ENCODE measurements at regions not wholly inside any gene's neighbourhood (a gene's known extent, or its start where the extent isn't known, plus 50 kb on each side); places are given as distances from the start of the nearest gene placed in this dataset.

DNA sequence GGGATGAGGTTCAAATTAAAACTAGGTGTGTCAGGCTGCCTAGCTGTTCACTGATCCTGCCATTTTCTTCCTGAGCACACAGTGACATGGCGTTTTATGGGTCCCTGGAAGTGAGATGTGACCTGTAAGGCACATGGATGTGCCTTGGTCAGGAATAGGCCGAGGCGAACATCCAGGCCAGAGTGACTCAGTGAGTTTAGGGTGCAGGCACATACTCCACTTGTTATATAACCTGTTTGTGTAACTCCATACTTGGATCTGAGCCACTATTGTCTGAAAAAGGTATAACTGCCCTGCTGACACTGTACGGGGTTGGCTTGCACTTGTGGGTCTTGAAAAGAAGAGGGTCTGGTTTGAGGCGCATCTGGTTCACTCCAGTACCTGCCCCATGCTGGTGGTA, 150.1 kb upstream of the ADAMTS16 start:
- in situ Hi-C loops (cut with HindIII; ENCODE audit: low pct_unique_long_range_greater_than_20kb, low sequenced_read_pairs): no loop called here
- no peak for DNase-seq (ENCODE audit: low read depth, low spot score)

DNA sequence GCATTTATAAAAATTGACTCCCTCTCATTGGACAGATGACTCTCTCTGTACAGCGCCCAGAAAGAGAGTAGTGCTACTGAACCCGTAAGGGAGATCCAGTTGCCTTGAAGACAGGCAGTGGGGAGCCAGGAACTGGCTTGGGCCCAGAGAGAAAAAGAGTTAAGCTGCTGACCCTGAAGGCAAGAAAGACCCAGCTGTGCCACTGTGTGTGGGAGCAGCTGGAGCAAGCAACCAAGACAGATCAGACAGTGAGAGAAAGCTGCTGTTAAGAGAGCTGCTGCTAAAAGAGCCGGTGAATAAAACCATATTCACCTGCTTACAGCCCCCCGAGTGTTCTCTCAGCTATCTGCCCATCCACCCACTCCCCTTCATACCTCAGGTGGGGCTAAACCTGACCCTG, 149.7 kb upstream of the ADAMTS16 start:
- no peak for DNase-seq (ENCODE audit: low read depth, low spot score)
- in situ Hi-C loops (cut with HindIII; ENCODE audit: low pct_unique_long_range_greater_than_20kb, low sequenced_read_pairs): no loop called here

DNA sequence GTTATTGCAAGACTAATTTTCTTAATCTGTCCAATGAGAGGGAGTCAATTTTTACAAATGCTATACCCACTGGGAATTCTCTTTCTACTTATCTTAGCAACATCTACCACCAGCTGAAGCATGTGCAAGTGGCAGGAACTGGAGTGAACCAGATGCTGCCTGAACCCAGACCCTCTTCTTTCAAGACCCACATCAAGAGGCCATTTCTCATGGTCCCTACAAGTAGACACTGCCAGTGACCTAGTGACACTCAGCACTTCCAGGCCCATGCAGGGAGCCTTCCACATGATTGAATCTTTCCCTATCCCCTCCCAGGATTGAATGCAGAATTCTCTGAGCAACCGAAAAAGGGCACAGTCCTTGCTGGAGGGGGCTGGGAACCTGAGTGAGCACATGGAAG, 148.2 kb upstream of the ADAMTS16 start:
- DNase-seq (ENCODE audit: low read depth, low spot score): no peak
- in situ Hi-C loops (cut with HindIII; ENCODE audit: low pct_unique_long_range_greater_than_20kb, low sequenced_read_pairs): no loop called here

DNA sequence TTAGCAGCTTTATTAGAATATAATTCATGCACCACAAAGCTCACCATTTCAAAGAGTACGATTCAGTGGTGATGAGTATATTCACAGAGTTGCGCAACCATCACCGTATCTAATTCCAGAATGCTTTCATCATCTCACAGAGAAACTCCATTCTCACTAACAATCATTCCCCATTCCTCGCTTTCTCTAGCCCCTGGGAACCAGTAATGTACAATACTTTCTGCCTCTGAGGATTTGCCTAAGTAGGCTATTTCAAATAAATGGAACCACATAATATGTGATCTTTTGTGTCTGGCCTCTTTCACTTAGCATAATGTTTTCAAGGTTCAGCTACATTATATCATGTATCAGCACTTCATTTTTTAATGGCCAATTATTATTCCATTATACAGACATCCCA, 145.1 kb upstream of the ADAMTS16 start:
- DNase-seq (ENCODE audit: low read depth, low spot score): peak; percentile 22

DNA sequence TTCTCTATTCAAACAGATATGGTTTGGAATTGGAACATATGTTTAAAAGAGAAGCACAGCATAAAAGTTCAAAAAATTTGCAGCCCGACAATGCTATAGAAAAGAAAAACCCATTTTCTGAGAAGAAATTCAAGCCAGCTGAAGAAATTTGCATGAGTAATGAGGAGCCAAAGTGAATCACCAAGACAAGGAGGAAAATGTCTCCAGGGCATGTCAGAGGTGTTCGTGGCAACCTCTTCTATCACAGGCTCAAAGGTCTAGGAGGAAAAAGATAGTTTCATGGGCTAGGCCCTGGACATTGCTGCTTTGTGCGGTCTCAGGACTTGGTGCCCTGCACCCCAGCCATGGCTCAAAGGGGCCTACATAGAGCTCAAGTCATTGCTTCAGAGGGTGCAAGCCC, 134.8 kb upstream of the ADAMTS16 start:
- no peak for DNase-seq (ENCODE audit: low read depth, low spot score)
- in situ Hi-C loops (cut with HindIII; ENCODE audit: low pct_unique_long_range_greater_than_20kb, low sequenced_read_pairs): no loop called here

More for the DNA sequence above, 145.1 kb upstream of the ADAMTS16 start:
- in situ Hi-C loops (cut with HindIII; ENCODE audit: low pct_unique_long_range_greater_than_20kb, low sequenced_read_pairs): no loop called here

DNA sequence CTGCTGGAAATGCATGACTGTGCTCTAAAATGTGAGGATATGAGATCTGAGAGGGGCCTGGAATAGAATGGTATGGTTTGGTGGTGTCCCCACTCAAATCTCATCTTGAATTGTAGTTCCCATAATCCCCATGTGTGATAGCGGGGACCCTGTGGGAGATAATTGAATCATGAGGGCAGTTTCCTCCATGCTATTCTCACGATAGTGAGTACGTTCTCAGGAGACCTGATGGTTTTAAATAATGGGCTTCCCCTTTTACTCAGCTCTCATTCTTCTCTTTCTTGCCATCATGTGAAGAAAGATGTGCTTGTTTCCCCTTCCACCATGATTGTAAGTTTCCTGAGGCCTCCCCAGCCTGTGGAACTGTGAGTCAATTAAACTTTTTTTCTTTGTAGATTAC, 133.6 kb upstream of the ADAMTS16 start:
- DNase-seq (ENCODE audit: low read depth, low spot score): no peak
- in situ Hi-C loops (cut with HindIII; ENCODE audit: low pct_unique_long_range_greater_than_20kb, low sequenced_read_pairs): no loop called here

DNA sequence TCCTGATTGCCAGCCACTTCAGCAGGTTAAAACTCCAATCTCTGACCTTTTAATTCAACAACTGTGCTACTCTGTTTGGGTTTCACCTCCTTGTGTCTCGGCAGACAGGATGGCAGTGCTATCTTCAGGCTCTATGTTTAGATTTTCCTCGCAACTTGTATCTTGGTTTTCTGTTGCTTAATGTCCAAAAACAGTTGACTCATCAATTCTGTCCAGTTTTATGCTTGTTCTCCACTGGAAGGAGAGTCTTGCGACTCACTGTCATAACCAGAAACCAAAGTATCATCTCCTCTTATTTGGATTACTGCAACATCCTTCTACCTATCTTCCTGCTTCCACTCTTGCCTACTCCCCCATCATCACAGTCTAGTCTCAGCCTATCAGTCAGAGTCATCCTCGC, 130.9 kb upstream of the ADAMTS16 start:
- in situ Hi-C loops (cut with HindIII; ENCODE audit: low pct_unique_long_range_greater_than_20kb, low sequenced_read_pairs): no loop called here
- DNase-seq (ENCODE audit: low read depth, low spot score): no peak

DNA sequence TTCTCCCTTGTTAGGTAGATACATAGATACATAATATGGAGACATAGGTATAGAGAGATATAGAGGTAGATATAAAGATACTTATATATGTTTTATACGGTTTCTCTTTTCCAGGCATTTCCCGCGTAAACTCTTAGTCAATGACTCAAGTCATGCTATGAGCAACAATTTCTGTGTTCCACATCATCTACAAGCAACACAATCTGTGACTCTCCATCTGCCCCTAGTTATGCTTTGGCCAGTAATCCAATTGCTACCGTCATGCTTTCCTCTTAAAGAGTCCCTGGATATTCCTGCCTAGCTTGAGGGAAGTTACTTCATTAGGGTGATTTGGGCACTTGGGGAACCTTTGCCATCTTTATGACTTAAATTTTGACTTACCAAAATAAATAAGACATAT, 129.0 kb upstream of the ADAMTS16 start:
- DNase-seq (ENCODE audit: low read depth, low spot score): no peak
- in situ Hi-C loops (cut with HindIII; ENCODE audit: low pct_unique_long_range_greater_than_20kb, low sequenced_read_pairs): no loop called here

DNA sequence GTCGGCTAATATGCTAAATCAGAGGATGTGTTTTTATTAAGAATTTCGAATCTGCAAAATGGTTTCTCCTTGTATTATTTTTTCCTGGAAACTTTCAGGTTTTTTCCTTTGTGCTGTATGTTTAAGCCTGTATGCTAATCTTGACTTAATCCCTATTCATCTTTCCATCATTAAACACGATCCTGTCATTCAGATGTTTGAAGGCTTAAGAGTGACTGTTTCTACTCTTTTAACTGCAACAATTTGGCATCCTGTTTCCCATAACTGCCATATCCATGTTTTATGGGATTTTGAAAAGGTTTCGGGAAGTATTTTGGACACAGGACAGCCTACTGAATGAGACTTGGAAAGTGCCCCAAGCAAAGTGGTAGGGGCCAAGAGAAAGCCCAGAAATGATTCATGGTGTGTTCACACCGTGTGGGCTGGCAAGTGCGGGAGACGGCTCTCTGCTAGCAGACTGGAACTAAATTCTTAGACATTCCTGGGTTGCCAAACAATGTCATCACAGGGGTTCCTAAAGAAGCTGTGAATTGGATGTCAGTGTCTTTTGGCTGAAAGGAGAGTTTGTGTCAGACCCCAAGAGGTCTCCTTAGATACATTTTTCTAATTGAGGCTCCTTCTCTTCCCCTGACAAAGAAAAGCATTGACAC, 125.4 kb upstream of the ADAMTS16 start:
- DNase-seq (ENCODE audit: low read depth, low spot score): no peak
- in situ Hi-C loops (cut with HindIII; ENCODE audit: low pct_unique_long_range_greater_than_20kb, low sequenced_read_pairs): no loop called here

DNA sequence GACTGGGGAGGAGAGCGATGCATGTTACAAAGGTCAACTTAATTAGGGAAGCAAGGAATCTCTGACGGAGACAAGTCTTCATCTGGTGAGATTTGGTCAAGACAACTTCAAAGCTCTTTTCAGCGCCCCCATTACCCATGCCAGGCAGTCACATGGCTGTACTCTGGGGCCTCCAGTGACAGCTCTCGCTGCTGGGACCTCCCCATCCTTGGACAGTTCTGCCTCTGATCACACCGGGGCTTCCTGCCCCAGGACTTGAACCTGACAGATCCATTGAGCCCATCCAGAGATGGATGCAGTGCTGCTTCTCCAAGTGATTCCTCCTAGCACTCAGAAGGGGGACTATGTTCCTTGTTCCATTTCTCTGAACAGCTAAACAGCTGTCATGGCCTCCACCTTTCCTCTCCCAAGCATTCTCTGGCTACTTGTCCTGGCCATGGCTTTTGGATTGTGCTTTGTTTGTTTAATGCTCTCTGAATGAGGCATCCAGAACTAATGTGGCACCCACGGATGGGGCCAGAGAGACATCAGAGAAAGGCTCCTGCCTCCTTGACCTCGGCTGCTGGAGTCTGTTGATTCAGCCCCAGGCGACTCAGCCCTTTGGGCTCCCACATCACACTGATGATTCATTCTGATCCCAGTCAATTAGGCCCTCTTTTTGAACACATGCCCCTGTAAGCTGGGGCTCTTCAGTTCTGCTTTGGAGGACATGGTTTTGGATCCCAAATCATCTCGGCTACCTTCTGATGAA, 122.1 kb upstream of the ADAMTS16 start:
- in situ Hi-C loops (cut with HindIII; ENCODE audit: low pct_unique_long_range_greater_than_20kb, low sequenced_read_pairs): no loop called here
- DNase-seq (ENCODE audit: low read depth, low spot score): no peak

DNA sequence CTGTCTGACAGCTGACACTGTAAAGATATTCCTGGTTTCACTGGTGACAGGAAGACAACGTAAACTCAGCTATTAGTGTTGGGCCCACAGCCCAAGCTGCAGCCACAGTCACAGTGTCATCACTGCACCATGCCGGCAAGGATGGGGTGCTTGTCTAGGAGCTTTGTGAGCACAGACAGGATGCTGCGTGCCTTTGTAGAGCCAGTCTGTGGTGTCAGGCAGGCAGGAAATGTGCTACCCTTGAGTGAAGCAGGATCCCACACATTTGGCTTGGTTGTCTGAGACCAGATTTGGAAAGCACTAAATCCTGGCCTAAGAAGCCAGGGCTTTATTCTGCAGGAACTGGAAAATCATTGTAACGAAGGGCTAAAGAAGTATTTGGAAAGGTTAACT, 121.6 kb upstream of the ADAMTS16 start:
- in situ Hi-C loops (cut with HindIII; ENCODE audit: low pct_unique_long_range_greater_than_20kb, low sequenced_read_pairs): no loop called here
- DNase-seq (ENCODE audit: low read depth, low spot score): no peak

DNA sequence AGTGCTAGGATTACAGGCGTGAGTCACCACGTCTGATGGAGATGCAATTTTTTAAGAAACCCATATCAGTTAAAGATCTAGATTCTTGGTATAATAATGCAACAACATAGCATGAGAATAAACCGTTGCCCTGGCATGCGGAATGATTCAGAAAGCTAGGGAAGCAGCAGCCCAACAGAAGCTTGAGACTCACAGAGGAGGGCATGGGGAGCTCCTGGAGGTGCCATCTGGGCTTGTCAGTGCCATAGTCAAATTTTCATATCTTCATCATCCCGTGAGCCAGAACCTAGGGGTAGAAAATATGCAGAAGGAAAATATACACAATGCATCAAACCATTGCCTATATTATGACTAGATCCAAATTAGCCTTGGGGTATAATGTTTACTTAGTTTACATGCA, 118.7 kb upstream of the ADAMTS16 start:
- no peak for DNase-seq (ENCODE audit: low read depth, low spot score)
- in situ Hi-C loops (cut with HindIII; ENCODE audit: low pct_unique_long_range_greater_than_20kb, low sequenced_read_pairs): no loop called here

DNA sequence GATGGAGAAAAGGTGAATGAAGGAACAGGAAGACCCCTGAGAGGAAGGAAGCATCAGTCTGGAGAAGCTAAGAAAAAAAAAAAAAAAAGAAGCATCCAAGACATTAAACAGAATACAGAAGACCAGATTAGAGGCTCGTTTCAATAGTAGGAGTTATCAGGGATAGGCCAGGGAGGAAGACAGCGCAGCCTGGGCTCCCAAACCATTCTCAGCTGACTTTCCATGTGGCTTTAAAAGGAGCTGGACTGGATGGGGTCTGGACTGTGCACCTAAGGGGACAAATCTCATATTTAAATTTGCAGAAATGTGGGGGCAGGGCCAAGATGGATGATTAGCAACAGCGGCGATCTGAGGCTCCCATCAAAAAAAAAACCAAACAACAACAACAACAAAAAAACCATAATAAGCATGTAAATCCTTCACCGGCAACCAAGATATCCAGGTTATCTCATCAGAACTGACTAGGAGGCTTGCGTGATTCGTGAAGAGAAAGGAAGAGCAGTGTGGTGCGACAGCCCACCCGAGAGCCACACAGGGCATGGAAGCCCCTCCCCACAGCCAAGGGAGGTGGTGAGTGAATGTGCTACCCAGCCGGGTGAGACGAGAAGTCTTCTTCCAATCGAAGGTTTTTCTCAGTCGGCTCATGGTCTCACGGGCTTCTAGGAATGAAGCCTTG, 114.9 kb upstream of the ADAMTS16 start:
- in situ Hi-C loops (cut with HindIII; ENCODE audit: low pct_unique_long_range_greater_than_20kb, low sequenced_read_pairs): no loop called here
- no peak for DNase-seq (ENCODE audit: low read depth, low spot score)

DNA sequence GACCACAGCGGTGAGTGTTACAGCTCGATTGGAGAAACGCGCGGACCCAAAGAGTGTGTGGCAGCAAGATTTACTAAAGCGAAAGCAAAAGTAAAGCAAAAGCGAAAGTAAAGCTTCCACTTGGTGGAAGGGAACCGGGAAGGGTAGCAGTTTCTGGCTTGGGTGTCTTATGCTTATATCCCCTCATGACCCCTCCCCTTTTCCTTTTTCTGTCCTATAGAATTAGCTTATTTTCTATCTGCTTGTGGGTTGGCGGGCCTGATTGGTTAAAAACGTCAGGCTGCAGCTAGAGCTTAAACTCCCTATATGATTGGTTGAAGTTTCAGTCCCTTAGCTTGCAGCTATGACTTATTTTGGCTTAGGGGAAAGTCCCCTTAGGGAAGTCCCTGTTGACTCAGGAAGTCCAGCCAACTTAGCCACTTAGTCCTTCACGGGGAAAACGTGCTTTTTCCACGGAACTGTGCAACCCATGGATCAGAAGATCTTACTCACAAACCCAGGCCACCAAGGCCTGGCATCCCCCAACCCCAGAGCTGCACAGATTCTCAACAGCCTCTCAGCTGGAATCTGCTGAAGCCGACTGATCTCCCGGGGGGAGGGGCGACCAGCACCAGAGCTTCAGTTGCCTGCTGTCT, 114.2 kb upstream of the ADAMTS16 start:
- in situ Hi-C loops (cut with HindIII; ENCODE audit: low pct_unique_long_range_greater_than_20kb, low sequenced_read_pairs): no loop called here
- DNase-seq (ENCODE audit: low read depth, low spot score): peak; percentile 44

DNA sequence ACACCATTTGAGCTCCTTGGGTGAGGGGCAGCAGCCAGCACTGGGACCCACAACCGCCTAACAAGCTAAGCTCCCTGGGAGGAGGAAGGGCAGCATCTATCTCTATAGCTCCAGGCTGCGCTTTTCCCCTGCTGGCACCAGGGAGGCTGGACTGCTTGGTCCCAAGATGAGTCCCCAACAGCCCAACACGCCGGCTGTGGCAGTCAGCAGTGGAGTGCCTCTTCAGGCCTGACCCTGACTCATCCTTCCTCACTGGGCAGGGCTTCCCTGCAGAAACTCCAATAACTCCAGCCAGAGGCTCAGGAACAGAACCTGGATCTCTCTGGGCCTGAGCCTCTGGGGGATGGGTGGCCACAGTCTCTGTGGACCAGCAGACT, 113.7 kb upstream of the ADAMTS16 start:
- in situ Hi-C loops (cut with HindIII; ENCODE audit: low pct_unique_long_range_greater_than_20kb, low sequenced_read_pairs): no loop called here
- no peak for DNase-seq (ENCODE audit: low read depth, low spot score)

DNA sequence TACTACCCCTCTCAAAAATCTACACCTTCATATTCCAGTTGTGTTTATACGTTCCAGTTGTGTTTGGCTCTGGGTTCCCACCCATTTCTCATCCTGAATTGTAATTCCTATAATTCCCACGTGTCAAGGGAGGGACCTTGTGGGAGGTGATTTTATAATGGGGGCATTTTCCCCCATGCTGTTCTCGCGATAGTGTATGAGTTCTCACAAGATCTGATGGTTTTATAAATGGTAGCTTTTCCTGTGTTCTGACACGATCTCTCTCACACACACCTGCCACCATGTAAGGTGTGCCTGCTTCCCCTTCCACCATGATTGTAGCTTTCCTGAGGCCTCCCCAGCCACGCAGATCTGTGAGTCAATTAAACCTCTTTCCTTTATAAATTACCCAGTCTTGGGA, 108.5 kb upstream of the ADAMTS16 start:
- no peak for DNase-seq (ENCODE audit: low read depth, low spot score)
- in situ Hi-C loops (cut with HindIII; ENCODE audit: low pct_unique_long_range_greater_than_20kb, low sequenced_read_pairs): no loop called here

DNA sequence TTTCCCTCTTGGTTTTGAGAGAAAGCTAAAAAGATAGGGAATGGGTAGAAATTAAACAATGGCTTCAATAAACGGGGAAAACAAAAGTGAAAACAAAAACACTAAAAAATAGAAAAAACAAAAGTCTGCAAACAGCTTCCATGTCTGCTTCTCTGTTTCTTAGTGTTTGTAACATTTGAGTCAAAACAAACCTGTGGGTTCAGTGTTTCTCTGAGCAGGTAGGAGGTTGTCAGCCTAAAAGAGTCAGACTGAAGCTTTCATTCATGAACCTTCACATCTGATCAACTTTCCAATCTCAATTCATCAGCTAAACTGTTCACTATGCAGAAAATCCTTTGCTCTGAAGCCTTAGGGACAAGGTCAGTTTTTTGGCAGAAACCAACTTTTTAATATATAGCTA, 102.5 kb upstream of the ADAMTS16 start:
- no peak for DNase-seq (ENCODE audit: low read depth, low spot score)
- in situ Hi-C loops (cut with HindIII; ENCODE audit: low pct_unique_long_range_greater_than_20kb, low sequenced_read_pairs): no loop called here

DNA sequence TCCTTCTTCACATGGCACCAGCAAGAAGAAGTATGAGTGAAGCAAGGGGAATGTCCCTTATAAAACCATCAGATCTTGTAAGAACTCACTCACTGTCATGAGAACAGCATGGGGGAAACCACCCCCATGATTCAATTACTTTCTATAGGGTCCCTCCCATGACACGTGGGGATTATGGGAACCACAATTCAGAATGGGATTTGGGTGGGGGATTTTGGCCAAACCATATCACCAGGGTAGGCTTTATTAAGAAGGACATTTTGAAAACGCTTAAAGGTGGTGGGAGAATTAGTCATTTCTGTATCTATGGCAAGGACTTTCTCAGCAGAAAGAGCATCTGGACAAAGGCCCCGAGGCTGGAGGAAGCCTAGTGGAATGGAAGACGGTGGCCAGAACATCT, 100.2 kb upstream of the ADAMTS16 start:
- no peak for DNase-seq (ENCODE audit: low read depth, low spot score)
- in situ Hi-C loops (cut with HindIII; ENCODE audit: low pct_unique_long_range_greater_than_20kb, low sequenced_read_pairs): no loop called here

DNA sequence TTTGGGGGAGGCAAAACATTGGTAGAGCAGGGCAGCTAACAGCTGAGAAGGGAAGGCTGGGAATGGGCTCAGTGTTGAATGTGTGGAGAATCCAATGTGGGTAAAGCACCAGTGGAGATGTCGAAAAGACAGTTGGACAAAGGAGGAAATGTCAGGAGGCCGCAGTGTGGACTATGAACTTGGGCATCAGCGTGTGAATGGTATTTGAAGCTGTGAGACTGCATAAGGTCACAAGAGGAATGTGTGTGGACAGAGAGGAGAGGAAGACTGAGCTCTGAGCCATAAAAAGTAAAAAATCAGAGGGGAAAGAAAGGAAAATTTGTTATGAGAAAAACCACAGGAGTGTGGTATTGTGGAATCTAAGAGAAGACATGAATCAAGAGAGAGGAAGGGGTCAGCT, 99.4 kb upstream of the ADAMTS16 start:
- in situ Hi-C loops (cut with HindIII; ENCODE audit: low pct_unique_long_range_greater_than_20kb, low sequenced_read_pairs): no loop called here
- no peak for DNase-seq (ENCODE audit: low read depth, low spot score)

All from SK-MEL-5 (cell line).